ENCODE measurements at regions not wholly inside any gene's neighbourhood (a gene's known extent, or its start where the extent isn't known, plus 50 kb on each side); places are given as distances from the start of the nearest gene placed in this dataset.
"Not testable (repeated sequence)": the region's sequence is repeated elsewhere in the genome, so short reads cannot be mapped to it uniquely, and the experiment has no call there.

GRCh38 chr11:3523567-3523966, 118.2 kb downstream of the ART5 start:
- H3K4me3 Mint-ChIP-seq; DNase-seq; POLR2A ChIA-PET (ENCODE audit: partially characterized antibody); H3K4me3 ChIP-seq (ENCODE audit: low read length in 2 of 2); H3K27ac ChIP-seq (ENCODE audit: low read depth, low read length); H3K9me3 ChIP-seq (ENCODE audit: control insufficient read depth in 1 of 2, low read length in 2 of 2); H3K27me3 ChIP-seq (ENCODE audit: insufficient read depth, low read length); H3K27ac Mint-ChIP-seq; H3K4me1 Mint-ChIP-seq; H3K4me1 ChIP-seq (ENCODE audit: insufficient read depth, low read length); H3K27me3 Mint-ChIP-seq; intact Hi-C loops (cut with micrococcal nuclease); H3K36me3 ChIP-seq (ENCODE audit: insufficient read depth, low read length); CTCF ChIA-PET (ENCODE audit: partially characterized antibody): not testable (repeated sequence)
- peaks cover 0 to 21% (median 11%) of the 10 kb centered on the region in 8 donors for H3K9me3 Mint-ChIP-seq
- H3K36me3 Mint-ChIP-seq = peaks cover 7 to 22% of the 10 kb centered on the region in 2 donors

- H3K4me1 ChIP-seq (ENCODE audit: insufficient read depth, low read length); DNase-seq; H3K27me3 ChIP-seq (ENCODE audit: insufficient read depth, low read length); H3K4me3 Mint-ChIP-seq; POLR2A ChIA-PET (ENCODE audit: partially characterized antibody); CTCF ChIA-PET (ENCODE audit: partially characterized antibody); H3K4me3 ChIP-seq (ENCODE audit: low read length in 2 of 2); intact Hi-C loops (cut with micrococcal nuclease); H3K27me3 Mint-ChIP-seq; H3K27ac ChIP-seq (ENCODE audit: low read depth, low read length); H3K27ac Mint-ChIP-seq; H3K9me3 ChIP-seq (ENCODE audit: control insufficient read depth in 1 of 2, low read length in 2 of 2); H3K36me3 ChIP-seq (ENCODE audit: insufficient read depth, low read length): not testable (repeated sequence)
- H3K36me3 Mint-ChIP-seq = peaks cover 7 to 27% of the 10 kb centered on the region in 2 donors
- H3K4me1 Mint-ChIP-seq = peaks cover 5 to 14% (median 8%) of the 10 kb centered on the region in 4 donors
- H3K9me3 Mint-ChIP-seq = peaks cover 0 to 21% (median 11%) of the 10 kb centered on the region in 8 donors
Measured at GRCh38 chr11:3520905-3521304, 120.9 kb downstream of the ART5 start.

GRCh38 chr11:3519841-3520240, 122.0 kb downstream of the ART5 start:
- H3K4me1 Mint-ChIP-seq = peaks cover 5 to 20% (median 13%) of the 10 kb centered on the region in 4 donors
- POLR2A ChIA-PET (ENCODE audit: partially characterized antibody); intact Hi-C loops (cut with micrococcal nuclease); H3K9me3 ChIP-seq (ENCODE audit: control insufficient read depth in 1 of 2, low read length in 2 of 2); H3K27me3 ChIP-seq (ENCODE audit: insufficient read depth, low read length); DNase-seq; H3K27me3 Mint-ChIP-seq; H3K36me3 ChIP-seq (ENCODE audit: insufficient read depth, low read length); CTCF ChIA-PET (ENCODE audit: partially characterized antibody); H3K4me3 ChIP-seq (ENCODE audit: low read length in 2 of 2); H3K27ac Mint-ChIP-seq; H3K4me1 ChIP-seq (ENCODE audit: insufficient read depth, low read length); H3K27ac ChIP-seq (ENCODE audit: low read depth, low read length); H3K4me3 Mint-ChIP-seq: not testable (repeated sequence)
- peaks cover 0 to 21% (median 11%) of the 10 kb centered on the region in 8 donors for H3K9me3 Mint-ChIP-seq
- peaks cover 7 to 27% of the 10 kb centered on the region in 2 donors for H3K36me3 Mint-ChIP-seq

DNA sequence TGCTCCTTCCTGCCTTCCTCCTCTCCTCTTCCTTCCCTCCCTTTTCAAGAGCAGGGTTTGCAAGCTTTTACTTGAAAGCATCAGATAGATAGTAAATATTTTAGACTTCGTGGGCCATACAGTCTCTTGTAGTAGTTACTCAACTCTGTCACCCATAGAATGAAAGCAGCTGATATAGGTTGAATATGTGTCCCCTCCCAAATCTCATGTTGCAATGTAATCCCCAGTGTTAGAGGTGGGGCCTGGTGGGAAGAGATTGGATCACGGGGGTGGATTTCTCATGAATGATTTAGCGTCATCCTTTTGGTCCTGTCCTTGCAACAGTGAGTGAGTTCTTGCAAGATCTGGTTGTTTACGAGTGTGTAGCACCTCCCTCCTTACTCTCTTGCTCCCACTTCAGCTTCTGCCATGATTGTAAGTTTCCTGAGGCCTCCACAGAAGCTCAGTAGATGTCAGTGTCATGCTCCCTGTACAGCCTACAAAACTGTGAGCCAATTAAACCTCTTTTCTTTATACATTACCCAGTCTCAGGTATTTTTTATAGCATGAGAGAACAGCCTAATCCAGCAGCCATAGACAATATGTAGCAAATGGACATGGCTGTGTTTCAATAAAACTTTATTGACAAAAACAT, 124.7 kb downstream of the ART5 start:
- H3K36me3 ChIP-seq (ENCODE audit: insufficient read depth, low read length); H3K4me3 ChIP-seq (ENCODE audit: low read length in 2 of 2); H3K27ac ChIP-seq (ENCODE audit: low read depth, low read length); H3K27me3 Mint-ChIP-seq; intact Hi-C loops (cut with micrococcal nuclease); DNase-seq; H3K27me3 ChIP-seq (ENCODE audit: insufficient read depth, low read length); H3K9me3 ChIP-seq (ENCODE audit: control insufficient read depth in 1 of 2, low read length in 2 of 2); POLR2A ChIA-PET (ENCODE audit: partially characterized antibody); CTCF ChIA-PET (ENCODE audit: partially characterized antibody): not testable (repeated sequence)
- H3K36me3 Mint-ChIP-seq = peaks cover 8 to 17% of the 10 kb centered on the region in 2 donors
- peak overlapping the region in 6 of 7 donors; percentile 4 to 87 (median 68) for H3K27ac Mint-ChIP-seq
- H3K9me3 Mint-ChIP-seq = peaks cover 0 to 21% (median 7%) of the 10 kb centered on the region in 8 donors
- H3K4me3 Mint-ChIP-seq = peak overlapping the region in 1 of 8 donors; percentile 26
- H3K4me1 Mint-ChIP-seq = peaks cover 17 to 40% (median 26%) of the 10 kb centered on the region in 4 donors
- H3K4me1 ChIP-seq (ENCODE audit: insufficient read depth, low read length) = peaks cover 13% of the 10 kb centered on the region

DNA sequence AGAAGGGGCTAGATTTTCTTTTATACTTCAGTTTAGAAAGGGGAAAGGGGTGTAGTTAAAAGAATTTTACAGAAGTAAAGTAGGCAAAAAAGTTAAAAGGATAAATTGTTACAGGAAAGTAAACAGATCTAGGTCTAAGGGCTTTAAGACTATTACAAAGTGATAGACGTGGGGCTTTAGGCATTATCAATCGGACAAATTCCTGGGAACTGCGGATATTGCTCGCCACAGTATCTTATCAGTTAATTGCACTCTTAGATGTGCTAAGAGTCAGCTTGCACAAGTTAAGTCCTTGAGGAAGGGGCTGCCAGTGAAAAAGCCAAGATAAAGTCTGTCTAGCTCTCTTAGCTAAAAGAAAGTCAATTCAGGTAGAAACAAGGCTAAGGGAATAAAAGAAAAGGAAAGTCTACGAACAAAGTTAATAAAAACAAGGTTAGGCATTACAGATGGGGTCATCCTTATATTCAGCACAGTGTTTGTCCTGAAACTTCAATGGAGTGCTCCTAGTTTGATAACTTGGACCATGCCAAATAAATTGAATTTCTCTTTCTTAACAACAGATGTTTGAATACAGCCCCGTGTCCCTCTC, 125.4 kb downstream of the ART5 start:
- peak overlapping the region in 1 of 8 donors; percentile 17 for H3K4me3 Mint-ChIP-seq
- CTCF ChIA-PET (ENCODE audit: partially characterized antibody); H3K27me3 Mint-ChIP-seq; POLR2A ChIA-PET (ENCODE audit: partially characterized antibody); H3K27me3 ChIP-seq (ENCODE audit: insufficient read depth, low read length); H3K36me3 ChIP-seq (ENCODE audit: insufficient read depth, low read length); intact Hi-C loops (cut with micrococcal nuclease); DNase-seq; H3K4me3 ChIP-seq (ENCODE audit: low read length in 2 of 2); H3K27ac ChIP-seq (ENCODE audit: low read depth, low read length); H3K9me3 ChIP-seq (ENCODE audit: control insufficient read depth in 1 of 2, low read length in 2 of 2): not testable (repeated sequence)
- peaks cover 0 to 21% (median 7%) of the 10 kb centered on the region in 8 donors for H3K9me3 Mint-ChIP-seq
- peak overlapping the region; percentile 4 to 100 (median 87) for H3K27ac Mint-ChIP-seq
- peaks cover 23 to 46% (median 32%) of the 10 kb centered on the region in 4 donors for H3K4me1 Mint-ChIP-seq
- peaks cover 19% of the 10 kb centered on the region for H3K4me1 ChIP-seq (ENCODE audit: insufficient read depth, low read length)
- H3K36me3 Mint-ChIP-seq = peaks cover 13 to 17% of the 10 kb centered on the region in 2 donors

- H3K27me3 ChIP-seq (ENCODE audit: insufficient read depth, low read length); H3K4me3 ChIP-seq (ENCODE audit: low read length in 2 of 2); DNase-seq; H3K9me3 ChIP-seq (ENCODE audit: control insufficient read depth in 1 of 2, low read length in 2 of 2); POLR2A ChIA-PET (ENCODE audit: partially characterized antibody); CTCF ChIA-PET (ENCODE audit: partially characterized antibody); H3K27me3 Mint-ChIP-seq; H3K36me3 ChIP-seq (ENCODE audit: insufficient read depth, low read length); intact Hi-C loops (cut with micrococcal nuclease): not testable (repeated sequence)
- Mint-ChIP-seq H3K27ac (peak overlapping the region; percentile 81 to 100 (median 98)), H3K4me3 (peak overlapping the region; percentile 43 to 90 (median 82)), H3K4me1 (peaks cover 33 to 56% (median 42%) of the 10 kb centered on the region in 4 donors), H3K36me3 (peaks cover 9 to 11% of the 10 kb centered on the region in 2 donors), H3K9me3 (peaks cover 0 to 10% (median 2%) of the 10 kb centered on the region in 8 donors)
- Histone ChIP-seq H3K27ac (ENCODE audit: low read depth, low read length) (peak overlapping the region; percentile 4), H3K4me1 (ENCODE audit: insufficient read depth, low read length) (peaks cover 26% of the 10 kb centered on the region)
Measured at GRCh38 chr11:3514635-3515424, 127.0 kb downstream of the ART5 start.

DNA sequence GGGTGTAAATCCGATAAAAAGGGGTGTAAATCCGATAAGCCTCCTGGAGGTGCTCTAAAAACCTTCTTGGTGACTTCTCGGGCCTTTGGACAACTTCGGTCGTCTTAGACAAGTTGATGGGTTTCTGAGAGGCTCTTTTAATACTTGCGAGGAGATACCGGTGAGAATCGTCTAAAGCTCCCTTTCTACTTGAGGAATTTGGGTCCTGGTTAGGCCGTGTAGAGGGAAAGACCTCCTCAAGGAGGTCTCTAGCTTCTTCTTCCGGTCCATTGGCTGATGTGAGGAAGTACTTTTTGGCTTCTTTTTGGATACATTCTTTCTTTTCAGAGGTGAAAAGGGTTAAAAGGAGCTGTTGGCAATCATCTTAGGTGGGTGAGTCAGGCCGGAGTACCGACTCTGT, 128.5 kb downstream of the ART5 start:
- H3K27me3 Mint-ChIP-seq; H3K27me3 ChIP-seq (ENCODE audit: insufficient read depth, low read length); intact Hi-C loops (cut with micrococcal nuclease); POLR2A ChIA-PET (ENCODE audit: partially characterized antibody); H3K9me3 ChIP-seq (ENCODE audit: control insufficient read depth in 1 of 2, low read length in 2 of 2); H3K36me3 ChIP-seq (ENCODE audit: insufficient read depth, low read length); H3K9me3 Mint-ChIP-seq; H3K36me3 Mint-ChIP-seq; H3K4me3 ChIP-seq (ENCODE audit: low read length in 2 of 2); DNase-seq; CTCF ChIA-PET (ENCODE audit: partially characterized antibody): not testable (repeated sequence)
- peaks cover 28 to 56% (median 37%) of the 10 kb centered on the region in 4 donors for H3K4me1 Mint-ChIP-seq
- Histone ChIP-seq H3K4me1 (ENCODE audit: insufficient read depth, low read length) (peaks cover 26% of the 10 kb centered on the region), H3K27ac (ENCODE audit: low read depth, low read length) (peak overlapping the region; percentile 85)
- H3K4me3 Mint-ChIP-seq = peak overlapping the region; percentile 77 to 96 (median 83)
- peak overlapping the region; percentile 96 to 100 (median 98) for H3K27ac Mint-ChIP-seq
